ENCODE measurements at regions not wholly inside any gene's neighbourhood (a gene's known extent, or its start where the extent isn't known, plus 50 kb on each side); places are given as distances from the start of the nearest gene placed in this dataset.

DNA sequence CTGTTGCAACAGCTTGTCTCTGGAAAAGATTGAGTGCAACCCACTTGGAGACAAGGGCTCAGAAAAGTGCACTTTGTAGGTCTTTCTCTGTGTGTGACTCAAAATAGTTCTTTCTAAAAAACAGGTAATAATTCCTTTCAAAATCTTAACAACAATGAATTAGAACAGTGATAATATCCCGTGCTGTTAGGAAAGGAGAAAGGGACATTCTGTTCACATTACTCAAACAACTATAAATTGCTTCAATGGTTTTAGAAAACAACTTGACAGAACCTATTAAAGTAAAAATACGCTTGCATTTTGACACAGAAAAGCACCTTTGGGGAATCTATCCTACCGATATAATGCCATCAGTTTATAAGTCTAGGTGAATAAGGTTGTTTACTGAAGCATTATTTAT is 468.1 kb upstream of the DPP6 start:
- no peak for TF ChIP-seq EZH2 (IDR thresholded peaks at IDR 0.05; ENCODE audit: insufficient read depth, poor library complexity, severe bottlenecking)
- TF ChIP-seq EZH2phosphoT487 (IDR thresholded peaks at IDR 0.05; ENCODE audit: insufficient read depth, low read depth) = no peak
